ENCODE measurements at regions not wholly inside any gene's neighbourhood (a gene's known extent, or its start where the extent isn't known, plus 50 kb on each side); places are given as distances from the start of the nearest gene placed in this dataset.
A peak's percentile ranks its signal among the peaks of the same experiment; 100 is the strongest.

DNA sequence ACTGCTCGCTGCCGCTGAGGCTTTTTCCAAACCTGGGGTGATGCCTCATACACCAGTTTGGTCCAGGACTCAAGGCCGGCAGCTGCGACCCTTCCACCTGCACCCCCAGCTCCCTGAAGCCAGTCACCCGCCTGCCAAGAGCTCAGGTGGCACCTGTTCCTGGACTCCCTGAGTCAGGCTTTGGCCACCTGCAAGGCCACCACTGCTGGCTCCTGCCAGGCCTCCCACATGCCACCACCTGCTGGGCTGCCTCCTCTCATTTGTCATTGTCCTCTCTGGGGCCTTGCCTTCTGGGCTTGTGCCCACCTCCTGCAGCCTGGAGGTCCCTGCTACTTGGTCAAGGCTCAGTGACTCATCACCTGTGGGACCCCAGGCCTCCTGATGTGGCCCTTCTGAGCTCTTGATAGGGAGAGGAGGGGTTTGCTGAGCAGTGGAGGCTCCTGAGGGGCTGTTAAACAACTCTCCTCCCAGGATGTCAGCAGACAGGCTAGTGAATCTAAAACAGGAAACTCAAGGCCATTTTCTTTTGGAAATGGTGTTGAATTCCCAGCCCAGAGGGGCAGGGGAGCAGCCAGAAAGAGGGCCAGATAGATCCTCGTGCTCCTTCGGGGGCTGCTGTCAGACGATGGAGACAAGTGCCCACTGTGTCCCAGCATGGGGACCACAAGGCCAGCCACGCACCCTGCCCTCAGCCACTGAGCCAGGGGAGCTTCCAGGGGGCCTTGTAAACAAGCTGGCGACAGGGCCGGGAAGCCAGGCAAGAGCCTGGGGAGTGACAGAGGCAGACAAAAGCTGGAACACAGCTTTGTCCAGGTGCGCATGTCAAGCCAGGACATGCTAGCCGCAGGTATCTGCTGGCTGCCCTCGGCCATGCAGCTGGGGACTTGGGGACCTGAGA lies 416.8 kb downstream of the LRATD1 start:
- DNase-seq = no peak

DNA sequence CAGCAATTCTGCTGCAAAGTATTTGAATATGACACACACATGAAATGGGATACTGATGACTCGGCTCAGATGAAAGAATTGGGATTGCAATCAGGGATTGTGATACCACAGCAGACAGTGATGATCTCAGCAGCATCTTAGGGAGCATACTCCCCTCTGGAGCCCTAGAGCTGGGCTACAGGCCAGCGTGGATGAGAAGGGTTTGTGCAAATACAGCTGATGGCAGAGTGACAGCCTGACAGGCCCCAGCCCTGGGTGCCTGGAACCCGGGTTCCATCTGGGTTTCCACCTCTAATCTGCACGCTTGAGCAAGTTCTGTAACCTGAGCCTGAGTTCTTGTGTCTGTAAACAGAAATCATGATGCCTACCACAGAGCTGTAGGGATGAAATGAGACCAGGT lies 418.0 kb downstream of the LRATD1 start:
- no peak for DNase-seq

DNA sequence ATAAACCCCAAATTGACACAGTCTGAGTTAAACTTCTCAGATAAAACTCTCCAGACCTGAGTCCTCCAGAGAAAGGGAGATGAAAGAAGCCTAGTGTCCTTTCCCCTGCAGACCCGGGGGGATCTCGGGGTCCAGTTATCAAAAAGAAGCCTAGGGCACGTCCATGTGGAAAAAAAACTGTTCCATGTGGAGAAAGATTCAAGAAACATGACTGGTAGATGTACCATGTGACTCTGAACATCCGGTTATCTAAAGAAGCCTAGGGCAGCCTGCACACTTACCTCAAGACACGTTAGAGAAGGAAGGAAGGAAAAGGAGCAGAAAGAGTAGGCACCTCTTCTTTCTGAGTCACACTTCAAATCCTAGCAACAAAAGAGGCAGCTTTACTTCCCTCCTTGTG lies 421.0 kb downstream of the LRATD1 start:
- no peak for DNase-seq

DNA sequence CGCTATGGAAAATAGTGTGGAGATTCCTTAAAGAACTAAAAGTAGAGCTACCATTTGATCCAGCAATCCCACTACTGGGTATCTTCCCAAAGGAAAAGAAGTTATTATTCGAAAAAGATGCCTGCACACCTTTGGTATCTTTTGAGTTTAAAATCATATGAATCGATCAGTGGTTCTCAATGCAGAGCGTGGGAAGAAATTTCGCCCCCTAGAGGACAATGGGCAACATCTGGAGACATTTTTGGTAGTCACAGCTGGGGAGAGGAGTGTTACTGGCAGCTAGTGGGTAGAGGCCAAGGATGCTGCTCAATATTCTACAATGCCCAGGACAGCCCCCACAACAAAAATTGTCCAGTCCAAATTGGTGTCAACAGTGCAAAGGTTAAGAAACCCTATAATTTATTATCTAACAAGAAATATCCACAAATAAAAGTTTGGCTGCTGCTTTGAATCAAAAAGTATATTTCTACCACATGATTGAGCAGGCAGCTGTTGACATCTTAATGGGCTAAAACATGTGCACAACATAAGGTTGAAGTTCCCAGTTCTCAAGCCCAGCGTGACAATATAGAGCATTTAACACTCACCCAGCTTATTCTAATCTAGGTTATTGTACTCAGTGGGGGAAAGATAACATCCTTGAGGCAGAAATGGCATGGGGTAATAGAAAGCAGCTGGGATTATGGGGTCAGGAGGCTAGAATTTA lies 425.7 kb downstream of the LRATD1 start:
- peak; percentile 31 to 34 for DNase-seq

DNA sequence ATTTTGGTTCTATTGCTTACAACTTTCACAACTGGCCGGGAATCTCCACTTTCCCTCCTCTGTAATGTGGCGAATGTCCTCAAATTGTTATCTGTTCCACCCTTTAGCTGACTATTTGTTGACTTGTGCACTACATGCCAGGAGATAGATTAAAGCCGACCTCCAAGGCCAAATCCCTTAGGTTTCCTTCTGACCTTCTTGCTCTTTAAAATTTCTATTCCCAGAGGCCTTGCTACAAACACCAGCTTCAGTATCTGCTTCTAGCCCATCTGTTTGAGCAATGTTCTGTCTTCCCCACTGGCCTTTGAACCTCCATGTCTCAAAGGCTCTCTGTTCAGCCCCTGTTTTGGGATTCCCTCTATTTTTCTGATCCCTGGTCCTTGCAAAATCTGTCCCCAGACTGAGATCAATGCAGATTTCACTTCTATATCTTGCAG lies 426.2 kb downstream of the LRATD1 start:
- DNase-seq = no peak

DNA sequence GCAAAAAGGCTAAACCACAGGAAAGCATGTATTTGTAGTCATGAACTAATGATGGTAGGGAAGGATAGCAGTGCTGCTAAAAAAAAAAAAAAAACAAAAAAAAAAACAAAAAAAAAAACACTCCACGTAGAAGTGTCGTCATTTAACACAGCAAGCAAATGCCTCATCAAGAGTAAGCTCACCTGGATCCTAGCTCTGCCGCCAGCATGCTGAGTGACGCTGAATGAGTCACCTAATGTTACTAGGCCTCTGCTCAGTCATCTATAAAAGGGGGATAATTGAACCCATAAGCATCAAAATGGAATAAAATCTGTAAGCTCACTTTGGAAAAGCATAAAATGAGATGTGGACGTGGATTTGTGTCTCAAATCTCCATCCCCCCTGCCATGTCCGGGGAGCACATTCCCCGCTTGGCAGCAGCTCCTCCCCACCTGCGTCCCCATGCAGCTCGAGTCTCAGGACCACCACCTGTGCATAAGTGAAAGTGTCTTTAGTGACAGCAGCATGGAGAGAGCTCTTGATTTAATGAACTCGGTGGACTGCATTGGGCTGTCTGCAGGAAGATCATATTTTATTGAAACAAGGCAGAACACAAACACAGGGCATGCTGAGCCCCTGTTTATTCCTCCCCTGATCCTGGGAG lies 427.5 kb downstream of the LRATD1 start:
- DNase-seq = no peak

DNA sequence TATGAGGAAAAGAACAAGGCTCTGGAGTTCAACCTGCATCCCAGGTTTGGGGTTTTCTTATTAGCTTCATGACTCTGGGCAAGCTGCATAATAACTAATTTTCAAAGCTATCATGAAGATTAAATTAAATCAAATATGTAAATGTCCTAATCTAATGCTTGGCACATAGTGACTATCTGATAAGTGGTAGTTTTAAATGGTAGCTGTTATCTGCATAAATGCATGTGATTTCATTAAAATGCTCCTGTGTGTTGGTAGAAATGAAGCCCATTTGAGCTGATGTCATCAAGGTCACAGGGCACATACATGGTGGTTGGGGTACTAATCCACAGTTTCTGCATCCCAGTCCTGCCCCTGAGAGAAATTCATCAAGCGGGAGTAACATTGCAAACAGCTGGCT lies 428.8 kb downstream of the LRATD1 start:
- DNase-seq = no peak

DNA sequence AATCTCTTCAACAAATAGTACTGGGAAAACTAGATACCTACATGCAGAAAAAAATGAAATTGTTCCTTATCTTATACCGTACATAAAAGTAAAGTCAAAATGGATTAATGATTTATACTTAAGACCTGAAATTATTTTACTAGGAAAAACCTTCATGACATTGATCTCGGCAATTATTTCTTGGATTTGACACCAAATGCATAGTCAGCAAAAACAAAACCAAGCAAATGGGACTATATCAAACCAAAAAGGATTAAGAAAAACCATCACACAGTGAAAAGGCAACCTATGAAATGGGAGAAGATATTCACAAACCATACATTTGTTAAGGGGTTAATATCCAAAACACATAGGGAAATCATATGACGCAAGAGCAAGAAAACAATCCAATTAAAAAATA lies 433.6 kb downstream of the LRATD1 start:
- DNase-seq = no peak

DNA sequence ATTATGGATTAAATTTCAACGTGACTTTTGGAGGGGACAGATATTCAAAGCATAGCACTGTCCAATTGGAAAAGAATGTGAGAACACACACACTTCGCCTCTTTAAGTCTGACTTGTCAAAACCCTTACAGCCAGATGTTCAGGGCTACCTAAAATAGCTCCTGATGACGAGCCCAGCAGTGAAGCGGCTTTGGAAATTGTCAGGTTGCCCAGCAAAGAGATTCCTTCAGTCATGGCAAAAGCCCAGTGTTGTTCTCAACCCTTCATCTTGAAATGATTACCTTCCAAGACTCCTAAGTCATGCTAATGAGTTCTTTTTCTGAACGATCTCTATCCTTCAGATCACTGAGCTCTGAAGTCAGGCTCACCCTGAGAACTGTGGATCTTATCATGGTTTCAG lies 436.6 kb downstream of the LRATD1 start:
- no peak for DNase-seq

DNA sequence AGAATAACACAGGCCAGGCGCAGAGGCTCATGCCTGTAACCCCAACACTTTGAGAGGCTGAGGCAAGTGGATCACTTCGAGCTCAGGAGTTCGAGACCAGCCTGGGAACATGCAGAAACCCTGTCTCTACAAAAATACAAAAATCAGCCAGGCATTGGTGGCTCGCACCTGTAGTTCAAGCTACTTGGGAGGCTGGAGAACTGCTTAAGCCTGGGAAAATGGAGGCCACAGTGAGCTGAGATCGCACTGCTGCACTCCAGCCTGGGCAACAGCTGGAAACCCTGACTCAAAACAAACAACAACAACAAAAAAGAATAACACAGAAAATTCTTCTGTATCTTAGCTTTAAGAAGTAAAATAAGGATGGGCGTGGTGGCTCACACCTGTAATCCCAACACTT lies 440.3 kb downstream of the LRATD1 start:
- DNase-seq = no peak

DNA sequence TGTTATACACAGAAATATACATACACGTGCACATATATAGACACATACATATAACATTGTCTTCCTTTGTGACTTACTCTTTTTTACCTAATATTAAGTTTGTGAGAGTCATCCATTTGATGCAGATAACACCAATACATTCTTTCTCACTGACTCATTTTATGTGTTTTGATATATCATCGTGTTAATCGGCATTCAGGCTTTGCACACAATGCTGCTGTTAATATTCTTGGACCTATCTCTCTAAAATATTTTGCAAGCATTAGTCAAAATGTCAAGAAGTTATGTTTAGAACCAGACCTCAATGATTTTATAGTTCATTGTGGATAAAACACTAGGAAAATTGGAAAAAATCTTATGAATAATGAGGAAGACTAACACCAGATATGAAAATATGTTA lies 441.1 kb downstream of the LRATD1 start:
- no peak for DNase-seq

DNA sequence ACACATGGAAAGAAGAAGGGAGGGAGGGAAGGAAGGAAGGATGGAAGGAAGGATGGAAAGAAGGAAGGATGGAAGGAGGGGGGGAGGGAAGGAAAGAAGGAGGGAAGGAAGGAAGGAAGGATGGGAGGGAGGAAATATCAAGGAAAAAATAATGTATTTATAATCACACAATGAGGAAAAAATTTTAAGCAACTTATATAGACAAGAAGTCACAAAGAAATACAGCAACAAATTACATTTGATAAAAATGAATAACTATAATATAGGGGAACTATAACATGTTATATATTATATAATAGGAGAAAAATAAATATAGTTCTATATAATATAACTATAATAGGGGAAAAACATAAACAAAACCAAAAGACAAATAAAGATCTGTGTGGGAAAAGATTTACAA lies 441.8 kb downstream of the LRATD1 start:
- no peak for DNase-seq

DNA sequence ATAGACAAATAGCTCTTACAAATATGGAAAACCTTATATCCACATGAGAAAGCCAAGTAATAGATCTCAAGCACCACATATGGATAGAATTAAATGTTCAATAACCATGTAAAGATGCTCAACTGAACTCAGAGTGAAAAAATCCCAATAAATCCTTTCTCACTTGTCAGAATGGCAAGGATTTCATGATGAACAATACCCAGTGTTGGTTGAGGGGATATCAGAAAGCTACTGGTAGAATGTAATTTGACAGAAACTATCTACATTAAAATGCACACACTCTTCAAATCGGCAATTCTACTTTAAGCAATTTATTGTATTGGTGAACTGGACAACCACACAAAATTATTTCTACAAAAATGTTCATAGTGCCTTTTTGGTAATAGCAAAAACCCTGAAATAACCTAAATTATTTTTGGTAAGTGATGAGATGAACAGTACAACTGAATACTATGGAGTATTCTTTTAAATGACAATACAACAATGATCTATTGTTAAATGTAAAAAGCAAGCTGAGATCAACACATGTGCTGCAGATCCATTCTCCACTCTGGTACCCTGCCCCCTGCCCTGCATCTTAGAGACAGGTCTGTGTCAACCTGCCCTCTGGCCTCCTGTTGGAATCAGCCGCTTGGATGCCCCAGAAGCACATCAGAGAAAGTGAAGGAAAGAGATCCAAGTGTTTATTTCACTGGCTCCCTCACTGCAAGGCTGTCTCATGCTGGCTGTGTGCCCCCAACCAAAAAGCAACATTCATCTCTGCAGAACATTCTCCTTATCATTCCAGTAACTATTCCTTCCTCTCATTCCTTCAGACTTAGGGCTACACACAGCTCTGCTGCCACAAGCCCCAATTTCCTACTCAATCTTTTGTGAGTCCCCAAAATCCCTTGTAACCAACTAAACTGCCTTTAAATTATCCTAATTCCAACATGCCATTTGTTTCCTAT lies 442.5 kb downstream of the LRATD1 start:
- no peak for DNase-seq

DNA sequence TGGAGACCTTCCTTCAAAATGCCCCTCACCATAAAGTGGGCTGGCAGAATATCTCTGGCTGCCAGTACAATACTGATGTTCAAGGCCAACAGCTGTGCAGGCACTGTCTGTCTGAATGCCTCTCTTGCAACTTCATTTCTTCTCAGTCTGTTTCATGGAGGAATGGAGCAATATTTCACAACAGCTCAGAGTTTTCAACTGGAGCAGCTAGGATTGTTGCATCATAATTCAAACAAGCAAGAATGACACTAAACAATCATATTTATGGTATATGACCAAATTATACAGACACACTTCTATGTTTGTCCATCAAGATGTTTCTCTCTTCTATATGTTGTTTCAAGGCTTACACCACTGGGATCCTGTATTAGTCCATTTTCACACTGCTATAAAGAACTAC lies 444.2 kb downstream of the LRATD1 start:
- no peak for DNase-seq

DNA sequence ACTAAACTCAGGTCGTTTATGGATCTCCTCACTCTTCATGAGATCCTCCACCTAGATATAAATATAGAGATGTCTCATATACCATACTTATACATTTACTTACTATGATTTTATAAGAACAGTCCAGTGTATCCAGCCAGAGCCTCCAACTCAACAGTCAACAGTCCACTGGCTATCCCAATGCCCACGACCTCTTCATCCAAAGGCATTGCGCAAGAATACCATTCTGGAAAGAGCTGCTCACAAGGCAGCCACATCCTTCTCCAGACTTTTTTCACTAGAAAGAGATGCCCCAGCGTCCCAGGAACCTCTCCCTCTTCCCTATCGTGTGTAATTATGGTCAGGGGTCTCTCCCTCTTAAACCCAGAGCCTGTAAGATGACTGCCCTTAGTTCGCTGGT lies 448.8 kb downstream of the LRATD1 start:
- no peak for DNase-seq

DNA sequence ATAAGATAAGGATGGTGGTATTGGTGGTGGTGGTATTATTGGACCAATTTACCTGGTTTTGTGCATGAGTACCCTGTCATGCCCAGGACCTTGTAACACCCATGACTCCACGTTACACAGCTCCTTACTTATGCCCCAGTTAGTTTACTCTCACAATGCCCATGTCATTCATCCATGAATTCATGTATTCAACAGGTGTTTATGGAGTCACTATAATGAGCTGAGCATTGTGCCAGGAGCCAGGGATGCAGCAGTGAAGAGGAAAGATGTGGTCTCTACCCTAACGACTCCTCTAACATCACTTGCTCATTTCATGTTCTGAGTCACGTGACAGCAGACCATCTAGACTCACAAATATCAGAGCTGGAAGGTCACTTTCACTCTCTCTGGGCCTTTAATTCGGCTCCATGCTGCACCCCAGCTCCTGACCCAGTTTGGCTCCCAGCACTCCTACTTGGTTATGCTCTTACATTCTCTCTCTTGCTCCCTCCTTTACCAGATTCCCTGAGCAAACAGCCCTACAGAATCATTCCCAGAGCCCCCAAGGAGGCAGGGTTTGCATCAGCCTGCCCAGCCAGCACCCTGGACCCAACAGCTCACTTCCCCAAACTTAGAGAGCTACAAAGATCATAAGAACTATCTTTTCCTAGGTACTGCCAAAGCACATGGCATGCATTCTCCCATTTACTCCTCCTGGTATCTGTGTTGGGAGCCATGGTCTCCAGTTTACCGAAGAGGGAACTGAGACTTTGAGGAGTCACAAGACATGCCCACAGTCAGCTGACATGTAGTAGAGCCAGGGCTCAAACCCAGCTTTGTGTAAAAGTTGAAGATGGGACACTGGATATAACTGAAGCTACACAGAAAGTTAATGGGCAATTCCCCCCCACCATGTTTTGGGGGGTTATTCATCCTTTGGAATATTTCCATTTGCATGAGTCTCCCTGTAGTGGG lies 449.9 kb downstream of the LRATD1 start:
- no peak for DNase-seq

DNA sequence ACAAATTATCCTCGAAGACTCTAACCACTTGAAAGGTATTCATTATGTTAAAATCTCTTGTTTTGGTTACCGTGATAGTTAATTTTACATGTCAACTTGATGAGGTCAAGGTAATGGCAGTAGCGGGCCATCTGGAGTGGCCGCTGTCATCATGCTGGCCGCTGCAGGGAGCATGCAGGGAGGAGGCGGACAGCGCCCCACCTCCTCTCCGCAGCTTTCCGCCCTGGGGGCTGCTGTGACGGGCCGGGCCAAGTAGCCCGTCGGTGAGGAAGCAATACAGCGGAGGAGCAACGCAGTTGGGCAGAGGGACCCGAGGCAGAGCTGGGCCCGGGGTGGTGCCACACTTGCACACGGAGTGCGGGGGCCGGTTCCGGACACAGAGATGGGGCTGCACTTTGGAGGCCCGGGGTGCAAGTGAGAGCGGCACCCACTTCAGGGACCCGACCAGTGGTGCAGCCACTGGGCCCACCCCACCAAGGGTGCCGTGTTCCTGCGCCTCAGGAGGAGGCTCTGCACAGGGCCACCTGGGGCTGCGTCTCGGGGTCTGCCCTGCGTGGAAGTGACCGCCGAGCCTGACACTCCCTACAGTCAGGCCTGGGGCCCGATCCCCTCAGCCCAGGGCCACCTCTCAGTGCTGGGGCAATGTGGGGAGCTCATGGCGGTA lies 452.4 kb downstream of the LRATD1 start:
- DNase-seq = no peak

DNA sequence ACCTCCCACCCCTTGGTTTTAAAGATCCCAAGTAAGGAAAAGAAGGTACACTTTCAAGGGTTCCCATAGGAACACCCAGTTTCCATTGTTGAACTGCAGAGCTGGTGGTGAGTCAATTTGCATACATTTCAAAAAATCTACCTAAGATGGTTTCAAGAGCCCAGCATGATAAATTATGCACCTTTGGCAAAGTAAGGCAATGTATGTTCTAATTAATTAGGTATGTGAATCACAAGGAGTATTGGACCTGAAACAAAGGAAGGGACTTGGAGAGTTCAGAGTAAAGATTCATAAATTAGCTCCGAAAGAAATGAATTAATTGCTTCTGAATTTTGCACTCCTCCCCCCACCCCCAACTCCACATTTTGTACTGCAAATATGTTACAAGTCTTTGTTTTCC lies 459.7 kb downstream of the LRATD1 start:
- no peak for DNase-seq

DNA sequence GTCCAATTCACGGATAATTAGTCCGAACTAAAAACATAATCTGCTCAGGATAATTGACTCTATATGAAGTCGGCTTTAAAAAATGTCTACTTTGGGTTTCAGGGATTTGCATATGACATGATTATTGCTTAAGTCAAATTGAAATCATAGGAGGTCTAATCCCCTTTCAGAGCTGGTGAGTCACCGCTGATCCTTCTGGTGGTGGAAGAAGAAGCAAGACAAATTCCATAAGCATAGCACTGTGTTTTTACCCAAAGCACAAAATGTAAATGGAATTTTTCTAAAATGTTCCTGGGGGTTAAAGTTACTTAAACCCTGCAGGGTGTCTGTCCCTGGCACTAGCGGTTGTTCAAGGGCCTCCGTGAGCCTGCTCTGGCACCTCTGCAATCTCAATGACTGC lies 460.2 kb downstream of the LRATD1 start:
- no peak for DNase-seq

DNA sequence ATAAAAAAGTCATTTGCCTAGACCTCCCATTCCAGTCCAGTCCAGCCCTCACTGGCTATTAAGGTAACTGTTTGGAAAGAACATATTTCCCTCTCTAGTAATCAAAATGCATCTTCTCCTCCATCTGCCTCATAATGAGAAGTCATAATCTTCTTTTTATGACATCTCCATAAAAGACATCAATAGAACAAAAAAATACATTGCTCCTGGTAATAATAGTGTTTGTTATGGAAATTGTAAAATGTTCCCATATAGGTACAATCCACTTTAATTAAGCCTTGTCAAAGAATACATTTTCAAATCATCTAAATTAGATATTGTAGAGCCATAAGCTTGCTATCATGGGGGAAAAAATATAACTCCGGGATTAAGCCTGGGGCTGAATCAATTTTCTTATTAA lies 461.6 kb downstream of the LRATD1 start:
- no peak for DNase-seq

DNA sequence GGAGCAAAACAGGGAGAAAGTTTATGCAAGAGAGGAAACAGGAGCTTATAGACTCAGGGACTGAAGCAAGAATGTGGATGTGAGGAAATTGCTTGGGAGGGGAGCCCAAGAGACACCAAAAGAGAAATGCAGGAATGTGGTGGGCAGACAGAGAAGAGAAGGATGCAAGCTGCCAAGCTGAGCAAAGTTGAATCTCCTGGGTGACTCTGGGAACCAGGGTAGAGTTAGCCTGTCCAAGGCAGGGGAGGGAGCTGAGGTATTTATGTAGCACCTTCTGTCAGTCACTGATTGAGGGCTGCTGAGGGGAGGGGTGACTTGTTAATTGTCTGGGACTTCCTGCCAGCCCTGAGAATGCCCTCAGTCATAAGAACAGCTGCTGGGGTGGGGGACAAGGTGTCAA lies 464.3 kb downstream of the NBAS start:
- no peak for DNase-seq
